Stimulated activated CD8-positive, alpha-beta memory T cell treated with anti-CD3 and anti-CD28 coated beads, Interleukin-7, amount 100 ng/mL, for 48 hours (primary cell): ENCODE measurements at regions not wholly inside any gene's neighbourhood (a gene's known extent, or its start where the extent isn't known, plus 50 kb on each side); places are given as distances from the start of the nearest gene placed in this dataset.
"Not testable (repeated sequence)": the region's sequence is repeated elsewhere in the genome, so short reads cannot be mapped to it uniquely, and the experiment has no call there.

Experiments
- DNase-seq, 2 donors: peaks; one replicate each; pipeline ENCODE4 v3.0.0-alpha.2; 2020; ENCODE audit warnings: low read depth in 1 of 2; ENCODE audit errors: extremely low read depth in 1 of 2

DNA sequence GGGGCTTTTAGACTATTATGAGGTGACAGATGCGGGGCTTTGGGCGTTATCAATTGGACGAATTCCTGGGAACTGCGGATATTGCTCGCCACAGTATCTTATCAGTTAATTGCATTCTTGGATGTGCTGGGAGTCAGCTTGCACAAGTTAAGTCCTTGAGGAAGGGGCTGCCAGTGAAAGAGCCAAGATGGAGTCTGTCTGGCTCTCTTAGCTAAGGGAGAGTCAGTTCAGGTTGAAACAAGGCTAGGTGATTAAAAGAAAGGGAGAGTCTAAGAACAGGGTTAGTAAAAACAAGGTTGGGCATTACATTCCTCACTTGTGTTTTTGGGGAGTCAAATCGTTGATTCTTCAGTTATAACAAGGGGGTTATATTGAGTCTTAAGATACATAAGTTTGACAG is 162.5 kb upstream of the CCZ1B start:
- DNase-seq, result not testable (repeated sequence)

GRCh38 chr7:6989968-6990367 is 163.9 kb upstream of the CCZ1B start:
- not testable (repeated sequence) for DNase-seq

- DNase-seq, result not testable (repeated sequence)
Observed at GRCh38 chr7:6990426-6991152, 164.5 kb upstream of the CCZ1B start.

- peak in 1 of 2 donors; percentile 23 for DNase-seq
Observed at GRCh38 chr7:6991169-6991611, 165.1 kb upstream of the CCZ1B start.

GRCh38 chr7:6991686-6992085 is 165.6 kb upstream of the CCZ1B start:
- DNase-seq, result not testable (repeated sequence)

- DNase-seq, result not testable (repeated sequence)
Observed at GRCh38 chr7:6992133-6992532, 166.1 kb upstream of the CCZ1B start.

GRCh38 chr7:6995026-6995425 is 169.0 kb upstream of the CCZ1B start:
- not testable (repeated sequence) for DNase-seq

DNA sequence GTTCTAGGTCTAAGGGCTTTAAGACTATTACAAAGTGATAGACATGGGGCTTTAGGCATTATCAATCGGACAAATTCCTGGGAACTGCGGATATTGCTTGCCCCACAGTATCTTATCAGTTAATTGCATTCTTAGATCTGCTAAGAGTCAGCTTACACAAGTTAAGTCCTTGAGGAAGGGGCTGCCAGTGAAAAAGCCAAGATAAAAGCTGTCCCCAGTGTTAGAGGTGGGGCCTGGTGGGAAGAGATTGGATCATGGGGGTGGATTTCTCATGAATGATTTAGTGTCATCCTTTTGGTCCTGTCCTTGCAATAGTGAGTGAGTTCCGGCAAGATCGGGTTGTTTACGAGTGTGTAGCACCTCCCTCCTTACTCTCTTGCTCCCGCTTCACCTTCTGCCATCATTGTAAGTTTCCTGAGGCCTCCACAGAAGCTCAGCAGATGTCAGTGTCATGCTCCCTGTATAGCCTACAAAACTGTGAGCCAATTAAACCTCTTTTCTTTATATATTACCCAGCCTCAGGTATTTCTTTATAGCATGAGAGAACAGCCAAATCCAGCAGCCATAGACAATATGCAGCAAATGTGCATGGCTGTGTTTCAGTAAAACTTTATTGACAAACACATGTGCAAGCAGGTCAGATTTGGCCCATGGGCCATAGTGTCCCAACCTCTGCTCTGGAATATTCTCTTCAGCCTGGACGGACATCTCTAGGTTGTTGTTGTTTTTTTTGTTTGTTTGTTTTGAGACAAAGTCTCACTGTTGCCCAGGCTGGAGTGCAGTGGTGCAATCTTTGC is 169.6 kb upstream of the CCZ1B start:
- not testable (repeated sequence) for DNase-seq

- DNase-seq, result not testable (repeated sequence)
Observed at GRCh38 chr7:6999067-6999666, 173.1 kb upstream of the CCZ1B start.

DNA sequence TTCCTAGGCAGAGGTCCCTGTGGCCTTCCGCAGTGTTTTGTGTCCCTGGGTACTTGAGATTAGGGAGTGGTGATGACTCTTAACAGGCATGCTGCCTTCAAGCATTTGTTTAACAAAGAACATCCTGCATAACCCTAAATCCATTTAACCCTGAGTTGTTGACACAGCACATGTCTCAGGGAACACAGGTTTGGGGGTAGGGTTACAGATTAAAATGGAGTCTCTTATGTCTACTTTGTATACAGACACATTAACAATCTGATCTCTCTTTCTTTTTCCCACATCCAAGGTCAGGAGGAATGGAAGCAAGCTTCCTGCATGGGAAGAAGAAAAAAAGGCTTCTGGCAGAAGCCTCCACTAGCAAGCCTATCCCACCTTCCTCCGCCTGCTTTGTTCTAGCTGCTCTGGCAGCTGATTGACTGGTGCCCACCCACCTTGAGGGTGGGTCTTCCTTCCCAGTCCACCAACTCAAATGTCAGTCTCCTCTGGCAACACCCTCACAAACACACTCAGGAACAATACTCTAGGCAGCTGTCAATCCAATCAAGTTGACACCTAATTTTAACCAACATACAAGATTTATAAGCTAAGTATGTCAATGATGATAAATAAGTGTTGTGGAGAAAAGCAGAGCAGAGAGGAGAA is 176.5 kb upstream of the CCZ1B start:
- DNase-seq, result no peak

- DNase-seq, result no peak
Observed at GRCh38 chr7:7005303-7005702, 177.0 kb upstream of the C1GALT1 start.

DNA sequence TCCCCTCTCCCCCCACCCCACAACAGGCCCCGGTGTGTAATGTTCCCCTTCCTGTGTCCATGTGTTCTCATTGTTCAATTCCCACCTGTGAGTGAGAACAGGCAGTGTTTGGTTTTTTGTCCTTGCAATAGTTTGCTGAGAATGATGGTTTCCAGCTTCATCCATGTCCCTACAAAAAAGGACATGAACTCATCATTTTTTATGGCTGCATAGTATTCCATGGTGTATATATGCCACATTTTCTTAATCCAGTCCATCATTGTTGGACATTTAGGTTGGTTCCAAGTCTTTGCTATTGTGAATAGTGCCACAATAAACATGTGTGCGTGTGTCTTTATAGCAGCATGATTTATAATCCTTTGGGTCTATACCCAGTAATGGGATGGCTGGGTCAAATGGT is 176.4 kb upstream of the C1GALT1 start:
- DNase-seq, result not testable (repeated sequence)

- DNase-seq, result not testable (repeated sequence)
Observed at GRCh38 chr7:7011241-7011640, 171.1 kb upstream of the C1GALT1 start.

DNA sequence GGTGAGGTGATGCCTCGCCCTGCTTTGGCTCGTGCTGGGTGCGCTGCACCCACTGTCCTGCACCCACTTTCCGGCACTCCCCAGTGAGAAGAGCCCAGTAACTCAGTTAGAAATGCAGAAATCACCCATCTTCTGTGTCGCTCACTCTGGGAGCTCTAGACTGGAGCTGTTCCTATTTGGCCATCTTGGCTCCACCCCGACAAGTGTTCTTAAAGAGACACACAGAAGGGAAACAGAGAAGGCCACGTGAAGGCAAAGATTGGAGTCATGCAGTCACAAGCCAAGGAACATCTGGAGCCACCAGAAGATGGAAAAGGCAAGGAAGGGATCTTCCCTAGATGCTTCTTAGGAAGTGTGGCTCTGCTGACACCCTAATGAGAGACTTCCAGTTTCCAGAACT is 170.6 kb upstream of the C1GALT1 start:
- not testable (repeated sequence) for DNase-seq

GRCh38 chr7:7014827-7015595 is 167.3 kb upstream of the C1GALT1 start:
- no peak for DNase-seq

DNA sequence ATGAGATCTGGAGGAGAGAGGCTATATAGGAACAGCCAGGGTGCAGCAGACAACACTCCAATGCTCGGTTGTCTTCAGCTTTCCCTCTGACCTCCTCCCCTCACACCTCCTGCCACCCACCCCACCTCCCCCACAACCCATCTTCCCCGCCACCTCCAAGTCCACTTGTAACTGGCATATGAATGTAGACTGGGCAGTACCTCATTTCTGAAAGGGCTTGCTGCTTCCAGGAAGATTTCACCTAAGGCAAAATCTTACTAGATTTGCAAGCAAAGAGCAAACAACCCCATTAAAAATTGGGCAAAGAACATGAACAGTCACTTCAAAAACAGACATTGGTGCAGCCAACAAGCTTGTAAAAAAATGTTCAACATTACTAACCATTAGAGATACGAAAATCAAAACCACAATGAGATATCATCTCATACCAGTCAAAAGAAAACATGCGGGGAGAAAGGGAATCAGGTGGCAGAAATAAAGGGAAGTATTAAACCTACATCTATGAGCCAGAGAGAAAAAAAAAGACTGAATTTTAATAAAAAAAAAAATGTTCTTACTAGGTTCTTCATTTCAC is 164.6 kb upstream of the C1GALT1 start:
- DNase-seq, result no peak

GRCh38 chr7:7018290-7018689 is 164.1 kb upstream of the C1GALT1 start:
- DNase-seq, result no peak

DNA sequence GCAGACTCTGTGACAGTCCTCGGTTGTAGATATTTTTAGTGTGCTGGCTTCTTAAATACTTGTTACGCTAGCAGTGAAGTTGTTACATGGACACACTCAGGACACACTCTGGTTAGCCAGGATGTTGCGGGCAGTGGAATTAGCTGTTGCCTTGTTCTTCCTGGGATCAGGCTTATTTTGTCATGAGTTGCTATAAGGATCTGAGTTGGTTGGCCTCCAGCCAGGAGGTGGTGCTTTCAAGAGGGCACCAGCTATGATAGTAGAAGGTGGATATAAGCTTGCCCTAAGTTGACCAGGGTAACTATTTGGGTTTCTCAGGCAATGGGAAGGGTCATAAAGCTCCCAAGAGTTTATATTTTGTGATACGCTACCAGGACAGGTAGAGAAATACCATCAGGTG is 150.1 kb upstream of the C1GALT1 start:
- DNase-seq, result no peak

GRCh38 chr7:7035851-7036250 is 146.5 kb upstream of the C1GALT1 start:
- DNase-seq, result no peak

DNA sequence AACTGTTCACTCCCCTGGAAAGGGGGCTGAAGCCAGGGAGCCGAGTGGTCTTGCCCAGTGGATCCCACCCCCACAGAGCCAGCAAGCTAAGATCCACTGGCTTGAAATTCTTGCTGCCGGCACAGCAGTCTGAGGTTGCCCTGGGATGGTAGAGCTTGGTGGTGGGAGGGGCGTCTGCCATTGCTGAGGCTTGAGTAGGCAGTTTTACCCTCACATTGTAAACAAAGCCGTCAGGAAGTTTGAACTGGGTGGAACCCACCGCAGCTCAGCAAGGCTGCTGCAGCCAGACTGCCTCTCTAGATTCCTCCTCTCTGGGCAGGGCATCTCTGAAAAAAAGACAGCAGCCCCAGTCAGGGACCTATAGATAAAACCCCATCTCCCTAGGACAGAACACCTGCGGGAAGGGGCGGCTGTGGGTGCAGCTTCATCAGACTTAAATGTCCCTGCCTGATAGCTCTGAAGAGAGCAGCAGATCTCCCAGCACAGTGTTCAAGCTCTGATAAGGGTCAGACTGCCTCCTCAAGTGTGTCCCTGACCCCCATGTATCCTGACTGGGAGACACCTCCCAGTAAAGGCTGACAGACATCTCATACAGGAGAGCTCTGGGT is 140.0 kb upstream of the C1GALT1 start:
- DNase-seq, result not testable (repeated sequence)
